Smooth muscle cell (in vitro differentiated cells): ENCODE measurements at regions not wholly inside any gene's neighbourhood (a gene's known extent, or its start where the extent isn't known, plus 50 kb on each side); places are given as distances from the start of the nearest gene placed in this dataset.

Experiments used
- DNase-seq: peaks from one replicate; lab custom pipeline; 2025; ENCODE audit not compliant: unreplicated experiment; lab: John Stamatoyannopoulos, UW
- H2AFZ ChIP-seq: fragments of 200-600 bp; sonication (generic); 2 replicates; pipeline ENCODE4 v1.6.0; 2016; ENCODE audit warnings: antibody characterized with exemption, low read depth, mild to moderate bottlenecking
- H3F3A ChIP-seq: fragments of 200-600 bp; sonication (generic); 2 replicates; pipeline ENCODE4 v1.6.0; 2017; ENCODE audit warnings: antibody characterized with exemption, low read depth
- H3K27ac ChIP-seq: fragments of 200-600 bp; sonication (generic); 2 replicates; pipeline ENCODE4 v1.5.1; 2016; ENCODE audit warnings: low read depth, mild to moderate bottlenecking
- H3K27me3 ChIP-seq: fragments of 200-600 bp; sonication (generic); 2 replicates; pipeline ENCODE4 v1.6.1; 2016; ENCODE audit warnings: low read depth, mild to moderate bottlenecking
- H3K36me3 ChIP-seq: fragments of 200-600 bp; sonication (generic); 2 replicates; pipeline ENCODE4 v1.5.1; 2016; ENCODE audit warnings: low read depth
- H3K4me1 ChIP-seq: fragments of 200-600 bp; sonication (generic); 2 replicates; pipeline ENCODE4 v1.5.1; 2016; ENCODE audit warnings: low read depth
- H3K4me2 ChIP-seq: fragments of 200-600 bp; sonication (generic); 2 replicates; pipeline ENCODE4 v1.6.0; 2016; ENCODE audit warnings: mild to moderate bottlenecking
- H3K4me3 ChIP-seq: fragments of 200-600 bp; sonication (generic); 2 replicates; pipeline ENCODE4 v1.5.1; 2016; ENCODE audit warnings: mild to moderate bottlenecking
- H3K79me2 ChIP-seq: fragments of 200-600 bp; sonication (generic); 2 replicates; pipeline ENCODE4 v1.6.0; 2016; ENCODE audit warnings: low read depth, mild to moderate bottlenecking
- H3K9ac ChIP-seq: fragments of 200-600 bp; sonication (generic); 2 replicates; pipeline ENCODE4 v1.6.0; 2016; ENCODE audit warnings: low read depth
- H3K9me3 ChIP-seq: fragments of 200-600 bp; sonication (generic); replicated peaks from 2 replicates; pipeline ENCODE4 v1.5.1; 2016; ENCODE audit warnings: low read depth
- H4K20me1 ChIP-seq: fragments of 200-600 bp; sonication (generic); 2 replicates; pipeline ENCODE4 v1.6.0; 2016; ENCODE audit warnings: low read depth
- WGBS: methylation state at CpG from one replicate; pipeline ENCODE4 v1.1.7; 2016; ENCODE audit warnings: low lambda C conversion rate; 5-methylcytosine and 5-hydroxymethylcytosine counted together
- TF ChIP-seq, protein P1 (sequence below): fragments of 200-600 bp; sonication (generic); IDR thresholded peaks from 2 replicates; pipeline ENCODE4 v1.5.1; 2017; ENCODE audit warnings: borderline replicate concordance, mild to moderate bottlenecking, antibody characterized with exemption; ENCODE audit not compliant: insufficient read depth, poor library complexity, severe bottlenecking

DNA sequence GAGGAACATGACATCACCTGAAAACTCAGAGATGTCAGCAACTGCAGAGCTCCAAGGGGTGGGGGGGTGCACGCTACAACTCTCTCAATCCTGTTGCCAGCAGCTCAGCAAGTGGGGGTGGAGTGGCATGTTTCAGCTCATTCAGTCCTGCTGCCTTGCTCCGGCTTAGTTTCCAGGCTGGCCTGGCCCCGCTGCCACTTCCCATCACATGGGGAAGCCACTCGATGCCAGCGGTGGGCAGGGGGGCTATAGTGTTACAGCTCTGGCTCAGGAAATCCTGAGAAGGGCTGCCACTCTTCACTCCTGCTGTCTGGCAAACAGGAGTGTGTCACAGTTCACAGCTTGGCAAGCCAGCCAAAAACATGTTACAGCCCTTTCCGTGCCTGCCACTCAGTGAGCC, 356.5 kb upstream of the GULP1 start:
- DNase-seq, result no peak
- Histone ChIP-seq H4K20me1 (no peaks in the 10 kb centered on the region), H2AFZ (no peak overlapping the region), H3K4me1 (no peaks in the 10 kb centered on the region), H3K36me3 (no peaks in the 10 kb centered on the region), H3K79me2 (no peaks in the 10 kb centered on the region), H3K27ac (no peak overlapping the region), H3F3A (no peaks in the 10 kb centered on the region), H3K4me3 (no peak overlapping the region), H3K27me3 (no peaks in the 10 kb centered on the region), H3K4me2 (no peak overlapping the region), H3K9me3 (no peaks in the 10 kb centered on the region), H3K9ac (no peak overlapping the region)
- 97% methylated on average over 6 of the region's 6 CpGs for WGBS
- TF ChIP-seq, protein P1, sequence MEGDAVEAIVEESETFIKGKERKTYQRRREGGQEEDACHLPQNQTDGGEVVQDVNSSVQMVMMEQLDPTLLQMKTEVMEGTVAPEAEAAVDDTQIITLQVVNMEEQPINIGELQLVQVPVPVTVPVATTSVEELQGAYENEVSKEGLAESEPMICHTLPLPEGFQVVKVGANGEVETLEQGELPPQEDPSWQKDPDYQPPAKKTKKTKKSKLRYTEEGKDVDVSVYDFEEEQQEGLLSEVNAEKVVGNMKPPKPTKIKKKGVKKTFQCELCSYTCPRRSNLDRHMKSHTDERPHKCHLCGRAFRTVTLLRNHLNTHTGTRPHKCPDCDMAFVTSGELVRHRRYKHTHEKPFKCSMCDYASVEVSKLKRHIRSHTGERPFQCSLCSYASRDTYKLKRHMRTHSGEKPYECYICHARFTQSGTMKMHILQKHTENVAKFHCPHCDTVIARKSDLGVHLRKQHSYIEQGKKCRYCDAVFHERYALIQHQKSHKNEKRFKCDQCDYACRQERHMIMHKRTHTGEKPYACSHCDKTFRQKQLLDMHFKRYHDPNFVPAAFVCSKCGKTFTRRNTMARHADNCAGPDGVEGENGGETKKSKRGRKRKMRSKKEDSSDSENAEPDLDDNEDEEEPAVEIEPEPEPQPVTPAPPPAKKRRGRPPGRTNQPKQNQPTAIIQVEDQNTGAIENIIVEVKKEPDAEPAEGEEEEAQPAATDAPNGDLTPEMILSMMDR, result no peak

DNA sequence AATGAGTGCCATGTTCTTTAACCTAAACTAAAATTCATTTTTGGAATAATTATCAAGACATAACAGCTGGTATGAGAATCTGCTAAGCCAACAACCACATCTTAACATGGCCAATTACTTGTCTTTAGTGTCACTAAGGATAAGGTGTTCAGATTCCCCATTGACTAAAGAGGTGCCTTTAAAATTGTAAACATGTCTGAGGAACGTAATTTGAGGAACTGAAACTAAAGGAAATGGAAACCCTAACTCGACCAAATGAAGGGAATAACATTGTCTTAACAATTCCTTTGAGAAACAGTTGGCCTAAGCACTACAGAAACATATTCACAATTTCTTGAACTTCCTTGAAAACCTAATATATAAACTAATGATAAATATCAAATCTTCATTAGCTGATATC, 355.4 kb upstream of the GULP1 start:
- no peaks in the 10 kb centered on the region for H3K79me2 ChIP-seq
- H3K9me3 ChIP-seq, result no peaks in the 10 kb centered on the region
- no peak overlapping the region for H3K9ac ChIP-seq
- DNase-seq, result no peak
- H4K20me1 ChIP-seq, result no peaks in the 10 kb centered on the region
- no peak overlapping the region for H3K4me3 ChIP-seq
- no peaks in the 10 kb centered on the region for H3K27me3 ChIP-seq
- TF ChIP-seq, protein P1, result no peak
- H3F3A ChIP-seq, result no peaks in the 10 kb centered on the region
- WGBS, result 87% methylated on average over 2 of the region's 2 CpGs
- no peaks in the 10 kb centered on the region for H3K36me3 ChIP-seq
- no peak overlapping the region for H3K27ac ChIP-seq
- H2AFZ ChIP-seq, result no peak overlapping the region
- H3K4me2 ChIP-seq, result no peak overlapping the region
- no peaks in the 10 kb centered on the region for H3K4me1 ChIP-seq

DNA sequence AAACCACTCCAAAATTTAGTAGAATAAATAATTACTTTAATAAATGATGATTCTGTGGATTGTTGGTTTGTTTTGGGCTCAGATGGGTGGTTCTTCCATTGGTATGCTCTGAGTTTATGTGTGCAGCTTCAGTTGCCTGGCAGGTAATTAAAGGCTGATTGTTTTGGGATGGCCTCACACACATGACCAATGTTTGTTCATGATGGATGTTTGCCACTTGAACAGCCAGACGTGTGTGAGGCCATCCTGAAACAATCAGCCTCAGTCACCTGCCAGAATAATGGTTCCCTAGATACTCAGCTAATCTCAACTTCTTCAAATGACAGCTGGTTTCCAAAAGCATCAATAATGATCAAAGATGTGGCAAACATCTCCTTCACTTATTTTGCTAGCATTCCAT, 352.5 kb upstream of the GULP1 start:
- H3K27me3 ChIP-seq, result no peaks in the 10 kb centered on the region
- no peaks in the 10 kb centered on the region for H4K20me1 ChIP-seq
- no peaks in the 10 kb centered on the region for H3K9me3 ChIP-seq
- H3K36me3 ChIP-seq, result no peaks in the 10 kb centered on the region
- TF ChIP-seq, protein P1, result no peak
- no peaks in the 10 kb centered on the region for H3K79me2 ChIP-seq
- H3K4me3 ChIP-seq, result no peak overlapping the region
- 87% methylated on average over 1 of the region's 1 CpG for WGBS
- no peak overlapping the region for H3K9ac ChIP-seq
- H3K27ac ChIP-seq, result no peak overlapping the region
- H3F3A ChIP-seq, result no peaks in the 10 kb centered on the region
- H3K4me1 ChIP-seq, result no peaks in the 10 kb centered on the region
- no peak overlapping the region for H2AFZ ChIP-seq
- no peak overlapping the region for H3K4me2 ChIP-seq
- DNase-seq, result no peak

DNA sequence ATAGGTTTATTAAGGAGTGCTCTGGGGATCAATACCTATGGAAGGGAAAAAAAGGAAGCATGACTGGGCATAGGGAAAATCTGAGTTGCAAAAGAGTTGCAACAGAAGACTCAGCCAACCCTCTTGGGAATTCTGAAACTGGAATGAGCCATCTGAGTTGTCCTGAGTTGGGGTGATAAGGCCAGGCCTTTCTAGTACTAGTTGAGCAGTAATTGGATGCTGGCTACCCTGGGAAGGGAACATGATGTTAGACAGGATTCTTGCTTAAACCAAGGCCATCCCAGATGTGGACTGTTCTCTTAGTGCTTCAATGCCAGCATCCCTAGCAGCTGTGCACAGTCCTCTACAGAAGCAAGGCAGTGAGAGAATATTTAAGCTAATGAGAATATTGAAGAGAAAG, 348.8 kb upstream of the GULP1 start:
- H3K9me3 ChIP-seq, result no peaks in the 10 kb centered on the region
- no peak overlapping the region for H3K4me3 ChIP-seq
- H4K20me1 ChIP-seq, result no peaks in the 10 kb centered on the region
- no peaks in the 10 kb centered on the region for H3K27me3 ChIP-seq
- no peaks in the 10 kb centered on the region for H3F3A ChIP-seq
- no peaks in the 10 kb centered on the region for H3K4me1 ChIP-seq
- no peak overlapping the region for H3K4me2 ChIP-seq
- H3K9ac ChIP-seq, result no peak overlapping the region
- DNase-seq, result no peak
- no peaks in the 10 kb centered on the region for H3K79me2 ChIP-seq
- no peaks in the 10 kb centered on the region for H3K36me3 ChIP-seq
- H2AFZ ChIP-seq, result no peak overlapping the region
- no peak overlapping the region for H3K27ac ChIP-seq
- TF ChIP-seq, protein P1, result no peak
